Fibroblast of skin of left biceps (primary cell): ENCODE measurements at regions not wholly inside any gene's neighbourhood (a gene's known extent, or its start where the extent isn't known, plus 50 kb on each side); places are given as distances from the start of the nearest gene placed in this dataset.

Source experiments
- DNase-seq, 2 experiments: peaks; one replicate each; pipeline ENCODE4 v3.0.0-alpha.2; 2013; ENCODE audit warnings: low read depth in 2 of 2

DNA sequence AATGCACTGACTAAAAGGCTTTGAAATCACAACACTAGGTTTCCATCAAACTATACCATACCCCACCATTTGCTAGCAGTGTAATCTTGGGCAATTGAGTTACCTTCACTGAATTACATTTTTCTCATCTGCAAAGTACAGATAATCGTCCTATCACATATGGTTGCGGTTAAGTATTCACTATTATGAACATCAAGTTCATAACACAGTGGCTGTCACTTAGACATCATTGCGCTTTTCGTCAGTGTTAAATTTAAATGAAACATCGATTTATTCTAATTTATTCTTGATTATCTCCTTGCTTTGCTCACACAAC is 505.9 kb downstream of the CPS1 start:
- no peak for DNase-seq

DNA sequence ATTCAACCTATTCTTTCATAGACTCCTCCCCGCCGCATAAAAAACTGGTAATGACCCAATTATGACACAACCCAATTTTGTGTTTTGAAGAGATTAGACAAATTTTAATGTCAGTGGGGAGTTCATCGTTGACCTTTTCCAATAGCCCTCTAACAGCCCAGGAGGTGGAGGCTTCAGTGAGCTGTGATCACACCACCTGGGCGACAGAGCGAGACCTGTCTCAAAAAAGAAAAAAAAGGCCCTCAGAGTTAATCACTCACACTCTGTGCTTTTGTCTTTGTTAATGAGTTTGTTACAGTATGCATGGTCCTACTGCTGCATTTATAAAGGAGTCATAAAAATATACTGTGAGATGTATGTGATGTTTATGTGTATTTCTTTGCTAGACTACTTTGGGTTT is 510.6 kb downstream of the CPS1 start:
- no peak for DNase-seq

- DNase-seq: no peak
Observed at GRCh38 chr2:211068108-211068780, 511.8 kb downstream of the CPS1 start.

DNA sequence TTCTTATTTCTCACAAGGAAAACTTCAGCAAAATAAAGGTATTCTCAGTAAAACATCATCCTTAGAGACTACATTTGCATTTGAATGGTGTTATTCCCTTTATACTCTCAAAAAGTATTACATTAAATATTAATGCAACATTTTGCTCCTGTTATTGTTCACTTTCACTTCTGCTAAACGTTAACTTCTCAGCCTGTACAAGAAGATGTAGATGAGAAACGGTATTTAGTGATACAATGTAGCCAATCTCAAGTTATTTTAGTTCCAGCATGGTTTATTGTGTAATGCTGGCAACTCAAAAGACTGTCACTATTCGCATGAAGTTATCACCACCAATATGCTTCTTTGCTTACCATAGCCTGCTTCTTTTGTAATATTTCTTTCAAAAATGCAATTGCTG is 514.1 kb downstream of the CPS1 start:
- DNase-seq: no peak

- DNase-seq: no peak
Observed at GRCh38 chr2:211077216-211077767, 520.9 kb downstream of the CPS1 start.

DNA sequence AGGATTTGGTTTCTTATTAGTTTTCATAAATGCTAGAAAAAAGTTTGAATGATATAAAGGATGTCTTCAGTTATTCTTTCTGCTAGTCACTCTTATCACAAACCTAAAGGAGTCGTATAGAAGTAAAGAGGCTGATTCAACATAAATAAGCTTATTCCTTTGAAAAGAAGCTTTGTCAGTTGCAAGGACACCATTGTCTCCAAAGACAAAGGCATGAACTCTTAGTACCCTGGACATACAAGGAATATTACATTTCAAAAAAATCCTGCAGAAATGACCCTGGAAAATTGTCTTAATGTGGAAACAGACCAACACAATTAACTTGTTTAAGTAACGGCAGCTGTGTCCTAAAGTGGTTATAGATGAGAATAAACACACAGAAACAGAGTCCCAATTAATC is 528.0 kb downstream of the CPS1 start:
- no peak for DNase-seq

- no peak for DNase-seq
Observed at GRCh38 chr2:211085056-211085680, 528.8 kb downstream of the CPS1 start.

GRCh38 chr2:211086049-211086448 is 529.6 kb downstream of the CPS1 start:
- no peak for DNase-seq

GRCh38 chr2:211089127-211089526 is 532.7 kb downstream of the CPS1 start:
- no peak for DNase-seq

- DNase-seq: no peak
Observed at GRCh38 chr2:211093743-211094303, 537.4 kb downstream of the CPS1 start.

DNA sequence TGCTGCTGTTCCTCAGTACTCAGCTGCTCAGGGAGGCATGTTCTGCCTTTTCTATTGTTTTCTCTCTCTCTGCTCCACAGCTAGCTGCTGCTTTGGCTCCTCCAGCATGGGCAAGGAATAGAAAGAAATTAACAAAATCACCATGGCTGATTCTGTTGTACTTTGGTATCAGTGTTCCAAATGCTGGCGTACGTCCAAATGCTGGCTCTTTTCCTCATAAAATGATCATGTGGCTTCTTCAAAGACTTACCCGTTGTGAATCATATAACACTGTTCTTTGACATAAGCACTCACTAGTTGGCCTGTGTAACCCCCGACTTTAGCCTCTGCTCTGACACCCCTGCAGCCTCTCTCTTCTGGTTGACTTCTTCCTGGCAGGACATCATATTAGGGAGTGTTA is 547.6 kb downstream of the CPS1 start:
- no peak for DNase-seq

- DNase-seq: no peak
Observed at GRCh38 chr2:211113334-211114175, 557.2 kb downstream of the CPS1 start.

- no peak for DNase-seq
Observed at GRCh38 chr2:211114826-211115455, 558.5 kb downstream of the CPS1 start.

DNA sequence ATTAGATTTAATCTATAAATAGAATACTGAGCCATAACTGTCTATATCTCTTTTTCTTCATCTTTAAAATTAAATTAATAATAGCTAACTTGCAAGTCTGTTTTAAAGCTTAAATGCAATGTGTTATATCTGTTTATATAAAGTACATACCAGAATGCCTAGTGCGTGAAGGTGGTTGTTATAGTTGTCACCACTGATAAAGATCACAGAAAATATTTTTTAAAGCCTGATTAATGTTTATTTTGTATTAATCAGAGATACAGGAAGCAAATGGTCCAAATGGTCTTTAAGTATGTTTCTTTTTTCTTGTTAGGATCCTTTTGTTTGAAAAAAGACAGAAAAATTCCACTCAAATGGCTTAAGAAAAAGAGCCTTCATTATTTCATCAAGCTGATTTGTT is 560.6 kb downstream of the CPS1 start:
- DNase-seq: no peak

- no peak for DNase-seq
Observed at GRCh38 chr2:211126256-211126655, 569.9 kb downstream of the CPS1 start.

DNA sequence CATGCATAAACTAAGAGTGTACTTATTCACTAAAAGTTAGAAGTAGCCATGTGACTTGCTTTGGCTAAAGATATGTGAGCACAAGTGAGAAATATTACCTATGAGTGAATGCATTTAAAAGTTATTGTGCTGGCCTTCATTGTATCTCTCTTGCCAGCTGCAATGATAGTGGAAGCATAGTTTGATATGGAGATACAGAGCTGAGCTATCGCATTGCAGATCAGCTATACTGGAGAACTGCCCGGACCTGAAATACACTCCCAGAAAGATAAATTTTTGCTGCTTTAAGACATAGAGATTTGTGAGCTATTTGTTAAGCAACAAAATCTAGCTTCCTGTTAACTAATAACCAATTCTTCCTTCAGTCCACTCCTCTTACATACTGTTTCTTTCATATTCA is 571.1 kb downstream of the CPS1 start:
- no peak for DNase-seq

DNA sequence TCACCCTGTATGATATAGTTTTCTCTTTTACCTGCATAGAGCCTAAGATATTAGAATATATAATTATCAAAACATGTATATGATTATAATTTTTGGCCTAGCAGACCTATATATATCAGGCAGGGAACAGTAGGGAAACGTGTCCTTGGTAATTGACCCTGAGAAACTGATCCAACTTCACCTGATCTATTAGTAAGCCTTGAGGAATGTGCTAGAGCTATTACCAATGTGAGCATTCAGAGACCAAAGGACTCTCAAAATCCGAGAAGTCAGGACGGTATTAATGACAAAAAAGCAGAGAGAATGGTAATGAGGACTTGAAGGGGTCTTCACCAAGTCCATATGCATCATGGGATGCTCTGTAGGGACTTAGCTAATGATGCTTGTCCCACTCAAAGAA is 571.9 kb downstream of the CPS1 start:
- DNase-seq: no peak

DNA sequence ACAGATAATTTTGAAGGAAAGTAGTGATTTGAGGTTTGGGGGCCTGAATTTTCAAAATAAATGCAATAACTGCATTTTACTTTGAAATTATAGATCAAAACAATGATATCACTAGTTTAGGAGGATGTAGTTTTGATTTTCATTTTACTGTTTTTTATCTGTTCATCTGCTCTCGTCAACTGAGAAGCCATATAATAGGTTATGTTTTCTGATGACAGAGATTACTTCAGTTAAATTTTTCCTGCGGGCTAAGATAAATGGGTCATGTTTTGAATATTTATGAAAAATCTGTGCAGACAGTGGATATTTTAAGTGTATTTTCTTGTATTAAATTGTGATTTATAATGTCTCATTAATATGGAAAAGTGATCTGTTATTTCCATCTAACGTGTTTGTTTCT is 573.4 kb downstream of the CPS1 start:
- no peak for DNase-seq

GRCh38 chr2:211132046-211132445 is 575.6 kb downstream of the CPS1 start:
- no peak for DNase-seq

DNA sequence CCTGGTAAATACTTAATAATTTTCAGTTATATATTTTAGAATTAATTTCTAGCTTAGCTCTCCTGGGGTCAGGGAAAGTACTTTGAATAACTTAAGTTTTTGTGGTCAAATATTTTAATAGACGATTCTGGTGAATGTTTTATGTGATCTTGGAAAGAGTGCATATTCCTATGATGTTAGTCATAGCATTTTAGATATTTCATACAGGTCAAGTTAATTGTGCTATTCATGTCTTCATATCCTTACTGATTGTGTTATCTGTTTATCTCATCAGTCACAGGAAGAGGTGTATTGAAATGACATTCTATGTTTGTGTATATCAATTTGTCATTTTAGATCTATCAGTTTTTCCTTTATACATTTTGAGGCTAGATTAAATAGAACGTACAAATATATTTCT is 576.2 kb downstream of the CPS1 start:
- DNase-seq: no peak

DNA sequence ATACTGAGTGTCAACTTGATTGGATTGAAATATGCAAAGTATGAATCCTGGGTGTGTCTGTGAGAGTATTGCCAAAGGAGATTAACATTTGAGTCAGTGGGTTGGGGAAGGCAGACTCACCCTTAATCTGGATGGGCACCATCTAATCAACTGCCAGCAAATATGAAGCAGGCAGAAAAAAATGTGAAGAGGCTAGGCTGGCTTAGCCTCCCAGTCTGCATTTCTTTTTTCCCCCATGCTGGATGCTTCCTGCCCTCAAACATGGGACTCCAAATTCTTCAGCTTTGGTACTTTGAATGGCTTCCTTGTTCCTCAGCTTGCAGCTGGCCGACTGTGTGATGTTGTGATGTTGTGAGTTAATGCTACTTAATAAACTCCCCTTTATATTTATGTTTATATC is 577.4 kb downstream of the CPS1 start:
- no peak for DNase-seq

DNA sequence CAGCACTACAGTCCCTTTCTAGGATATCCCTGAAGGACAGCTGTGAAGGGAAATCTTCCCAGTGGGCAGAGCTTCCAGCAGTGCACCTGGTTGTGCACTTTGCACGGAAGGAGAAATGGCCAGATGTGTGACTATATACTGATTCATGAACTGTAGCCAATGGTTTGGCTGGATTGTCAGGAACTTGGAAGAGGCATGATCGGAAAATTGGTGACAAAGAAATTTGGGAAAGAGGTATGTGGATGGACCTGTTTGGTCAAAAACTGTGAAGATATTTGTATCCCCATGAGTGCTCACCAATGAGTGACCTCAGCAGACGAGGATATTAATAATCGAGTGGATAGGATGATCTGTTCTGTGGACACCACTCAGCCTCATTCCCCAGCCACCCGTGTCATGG is 582.2 kb downstream of the CPS1 start:
- DNase-seq: no peak
